Fibroblast of pulmonary artery (primary cell): ENCODE measurements at regions not wholly inside any gene's neighbourhood (a gene's known extent, or its start where the extent isn't known, plus 50 kb on each side); places are given as distances from the start of the nearest gene placed in this dataset.

Source experiments
- DNase-seq: peaks from one replicate; pipeline ENCODE4 v3.0.0-alpha.2; 2010; ENCODE audit warnings: low read depth
- H3K4me3 ChIP-seq: replicated peaks from 2 replicates; pipeline ENCODE4 v1.5.1; 2011; ENCODE audit warnings: low read depth, mild to moderate bottlenecking, control low read depth, low read length, moderate library complexity
- CTCF ChIP-seq: IDR thresholded peaks from 2 replicates; pipeline ENCODE4 v1.5.1; 2011; ENCODE audit warnings: mild to moderate bottlenecking, control low read depth, low read length, inconsistent platforms; ENCODE audit errors: missing control alignments

- H3K4me3 ChIP-seq: no peak overlapping the region
- TF ChIP-seq CTCF: no peak
- no peak for DNase-seq
These were observed 142.9 kb upstream of the AHR start for GRCh38 chr7:17155529-17155928.

DNA sequence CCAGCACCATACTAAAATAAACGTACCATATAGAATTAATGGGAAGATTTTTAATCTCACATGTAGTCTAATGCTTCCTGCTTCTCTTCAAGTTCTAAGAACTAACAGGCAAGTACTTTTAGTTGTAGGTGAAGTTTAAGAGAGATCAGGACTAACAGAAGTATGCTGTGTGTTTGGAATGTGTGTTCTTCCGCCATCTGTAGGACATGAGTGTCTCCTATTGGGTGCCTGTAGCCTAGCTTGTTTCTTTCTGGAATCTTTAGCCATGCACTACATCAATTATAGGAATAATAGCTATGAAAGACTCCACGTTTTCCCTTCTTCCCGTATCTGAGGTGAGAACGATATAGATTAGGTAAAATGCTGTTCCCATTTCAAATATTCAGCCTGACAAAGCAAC lies 140.2 kb upstream of the AHR start:
- no peak for DNase-seq
- no peak overlapping the region for H3K4me3 ChIP-seq
- TF ChIP-seq CTCF: no peak

DNA sequence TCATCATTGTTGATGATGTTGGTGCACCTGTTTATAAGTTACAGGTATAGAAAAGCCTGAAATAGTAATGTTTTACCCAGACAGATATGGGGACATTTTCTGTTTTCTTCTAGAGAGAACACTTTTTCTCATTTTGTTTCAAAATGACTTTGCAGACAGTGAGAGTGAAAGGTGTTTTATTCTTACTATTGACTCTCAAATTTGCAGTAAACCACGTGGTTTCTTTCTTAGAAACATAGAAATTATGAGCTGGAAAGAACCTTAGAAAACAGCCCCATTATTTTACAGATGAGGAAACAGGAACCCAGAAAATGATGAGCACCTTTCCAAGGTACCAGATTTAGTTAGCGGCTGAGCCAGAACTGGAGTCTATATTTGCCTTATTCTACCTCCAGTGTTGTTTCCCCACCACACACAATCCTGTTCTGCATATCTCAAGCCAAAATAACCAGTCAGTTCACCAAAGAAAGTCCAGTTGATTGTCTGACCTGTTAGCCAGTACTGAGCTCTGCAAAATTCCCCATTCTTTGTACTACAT lies 138.9 kb upstream of the AHR start:
- no peak overlapping the region for H3K4me3 ChIP-seq
- no peak for DNase-seq
- no peak for TF ChIP-seq CTCF

- no peak for TF ChIP-seq CTCF
- DNase-seq: no peak
- H3K4me3 ChIP-seq: no peak overlapping the region
These were observed 131.6 kb upstream of the AHR start for GRCh38 chr7:17166824-17167379.

DNA sequence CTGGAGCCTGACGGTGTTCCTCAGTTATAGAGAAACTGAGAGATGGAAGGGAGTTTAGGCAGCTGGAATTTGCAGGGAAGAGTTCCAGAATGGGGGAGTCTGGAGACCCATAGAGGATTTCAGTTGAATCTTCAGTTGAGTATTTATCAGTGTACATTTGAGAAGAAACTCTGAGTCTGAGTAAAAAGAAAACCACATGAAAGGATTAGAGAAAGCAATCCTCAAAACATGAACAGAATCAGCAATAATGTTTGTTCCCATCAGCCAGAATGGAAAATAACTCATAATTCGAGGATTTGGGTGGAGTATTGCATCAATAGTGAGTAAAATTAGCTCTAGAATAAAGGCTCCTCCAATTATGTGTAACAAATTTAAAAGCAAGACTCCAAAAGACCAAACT lies 130.0 kb upstream of the AHR start:
- no peak for TF ChIP-seq CTCF
- no peak overlapping the region for H3K4me3 ChIP-seq
- DNase-seq: no peak

DNA sequence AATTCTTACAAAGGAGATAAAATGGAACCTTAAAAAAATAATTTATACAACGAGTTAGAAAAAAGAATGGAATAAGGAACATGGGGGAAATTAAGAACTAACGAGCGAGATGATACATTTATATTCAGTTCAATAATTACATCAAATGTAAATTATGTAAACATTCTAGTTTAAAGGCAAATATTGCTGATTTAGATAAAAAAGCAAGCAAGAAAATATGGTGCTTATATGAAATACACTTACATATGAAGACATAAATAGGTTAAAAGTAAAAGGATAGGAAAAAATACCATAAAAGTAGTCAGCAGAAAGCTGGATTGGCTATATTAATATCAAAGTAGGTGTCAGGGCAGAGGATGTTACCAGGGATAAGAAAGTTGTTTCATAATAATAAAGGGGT lies 127.0 kb upstream of the AHR start:
- no peak for DNase-seq
- no peak for TF ChIP-seq CTCF
- H3K4me3 ChIP-seq: no peak overlapping the region

DNA sequence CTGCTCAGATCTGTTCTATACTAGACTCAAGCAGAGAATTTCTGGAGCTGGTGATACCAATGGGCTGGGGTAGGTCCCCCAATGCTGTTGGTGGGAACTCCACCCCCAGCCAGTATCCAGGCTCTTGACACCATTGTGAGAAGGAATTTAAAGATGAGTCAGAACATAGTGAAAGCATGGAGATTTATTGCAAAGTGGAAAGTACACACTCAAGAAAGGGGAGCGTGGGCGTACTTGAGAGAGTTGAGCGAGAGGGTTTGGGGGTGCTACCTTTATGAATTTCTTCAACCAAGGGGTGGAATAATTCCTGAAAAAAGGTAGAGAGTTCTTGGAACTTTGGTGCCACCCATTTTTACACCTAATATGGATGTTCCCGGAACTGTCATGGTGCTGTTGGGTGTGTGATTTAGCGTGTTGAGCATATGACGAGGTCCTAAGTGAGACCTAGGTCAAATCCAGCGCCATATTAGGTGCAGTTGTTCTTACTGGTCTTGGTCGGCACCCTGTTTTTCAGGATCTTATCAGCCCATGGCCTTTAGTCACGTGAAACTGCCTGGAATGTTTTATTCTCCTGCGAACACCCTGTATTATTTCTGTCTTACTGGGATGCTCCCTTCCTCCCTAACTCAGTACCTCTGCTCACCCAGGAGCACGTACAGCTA lies 122.0 kb upstream of the AHR start:
- no peak for DNase-seq

More for the DNA sequence above, 122.0 kb upstream of the AHR start:
- TF ChIP-seq CTCF: no peak
- no peak overlapping the region for H3K4me3 ChIP-seq
